HG02840 (cell line): ENCODE measurements at regions not wholly inside any gene's neighbourhood (a gene's known extent, or its start where the extent isn't known, plus 50 kb on each side); places are given as distances from the start of the nearest gene placed in this dataset.
"Not testable (repeated sequence)": the region's sequence is repeated elsewhere in the genome, so short reads cannot be mapped to it uniquely, and the experiment has no call there.

Source experiments
- ATAC-seq: cut with Tn5 transposase; IDR thresholded peaks from one replicate; pipeline ENCODE4 v1.9.1; 2021; ENCODE audit warnings: mild to moderate bottlenecking, moderate library complexity, moderate number of reproducible peaks; ENCODE audit not compliant: unreplicated experiment, low FRiP score

DNA sequence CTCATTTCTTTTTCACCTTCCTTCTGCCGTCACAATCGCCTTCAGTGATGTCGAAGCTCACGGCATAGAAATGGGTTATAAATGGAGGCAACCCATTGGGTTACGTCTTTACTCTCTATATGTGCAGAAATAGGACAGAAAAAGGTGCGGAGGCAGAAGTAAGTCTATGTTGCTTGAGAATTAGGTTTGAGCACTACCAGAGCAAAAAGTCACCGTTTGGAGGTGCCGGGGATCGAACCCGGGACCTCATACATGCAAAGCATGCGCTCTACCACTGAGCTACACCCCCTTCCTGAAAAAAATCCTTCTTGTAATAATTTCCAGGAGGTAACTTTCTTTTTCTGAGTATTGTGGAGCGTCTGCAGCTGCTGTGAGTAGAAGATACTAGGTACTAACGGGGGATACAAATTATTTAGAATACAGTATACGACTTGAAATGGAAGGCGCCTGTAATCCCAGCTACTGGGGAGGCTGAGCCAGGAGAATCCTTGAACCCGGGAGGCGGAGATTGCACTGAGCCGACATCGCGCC, 134.2 kb downstream of the TRIM27 start:
- no peak for ATAC-seq

GRCh38 chr6:28791002-28791383, 132.8 kb downstream of the TRIM27 start:
- ATAC-seq: no peak

DNA sequence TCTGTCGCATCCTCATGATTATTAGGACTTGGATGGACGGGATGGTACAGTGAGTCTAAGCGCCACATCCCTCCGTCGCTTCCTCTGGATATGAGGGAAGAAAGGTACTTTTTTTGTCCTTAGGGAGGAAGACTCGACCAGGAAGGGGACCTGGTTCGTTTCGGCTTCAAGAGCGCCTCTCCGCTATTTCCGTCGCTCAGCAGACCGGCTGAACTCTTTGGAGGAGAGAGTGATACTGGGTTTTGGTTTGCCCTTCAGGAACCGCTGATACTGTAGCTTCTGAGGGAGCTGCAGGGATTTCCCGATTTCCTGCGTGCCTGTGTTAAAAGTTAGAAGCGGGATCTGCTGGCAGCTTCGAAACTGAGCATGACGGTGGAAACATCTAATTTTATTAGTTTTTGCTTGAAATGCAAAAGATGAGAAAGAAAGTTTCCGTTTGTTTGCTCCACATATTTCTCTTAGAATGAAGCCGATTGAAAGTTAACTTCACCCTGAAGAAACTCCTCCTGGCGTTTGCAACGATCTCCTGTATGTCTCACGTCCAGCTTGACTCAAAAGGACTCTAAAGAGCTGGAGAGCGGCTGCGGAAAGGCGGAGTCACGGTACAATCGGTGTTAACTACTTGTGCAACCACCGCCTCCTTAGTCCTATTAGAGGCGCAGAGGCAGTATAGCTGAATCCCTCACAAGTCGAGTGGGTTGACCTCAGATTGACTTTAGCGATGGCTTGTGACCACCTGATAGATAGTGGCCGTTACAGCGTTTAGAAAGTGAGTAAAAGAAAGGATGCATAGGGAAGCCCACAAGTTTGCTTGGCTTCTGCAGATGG, 129.4 kb downstream of the TRIM27 start:
- ATAC-seq: no peak

DNA sequence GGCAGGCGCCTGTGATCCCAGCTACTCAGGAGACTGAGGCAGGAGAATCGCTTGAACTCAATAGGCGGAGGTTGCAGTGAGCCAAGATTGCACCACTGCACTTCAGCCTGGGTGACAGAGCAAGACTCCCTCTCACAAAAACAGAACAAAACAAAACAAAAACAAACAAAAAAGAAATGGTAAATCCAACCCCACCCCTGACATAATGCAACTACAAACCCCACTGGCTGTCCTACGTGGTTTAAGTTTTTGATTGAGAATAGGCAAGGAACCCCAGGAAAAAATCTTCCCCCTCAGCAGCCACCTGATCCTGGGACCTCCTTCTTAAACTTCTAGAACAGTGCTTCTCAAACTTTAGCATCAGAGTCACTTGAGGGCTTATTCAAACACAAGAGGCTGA, 123.1 kb downstream of the TRIM27 start:
- ATAC-seq: not testable (repeated sequence)

DNA sequence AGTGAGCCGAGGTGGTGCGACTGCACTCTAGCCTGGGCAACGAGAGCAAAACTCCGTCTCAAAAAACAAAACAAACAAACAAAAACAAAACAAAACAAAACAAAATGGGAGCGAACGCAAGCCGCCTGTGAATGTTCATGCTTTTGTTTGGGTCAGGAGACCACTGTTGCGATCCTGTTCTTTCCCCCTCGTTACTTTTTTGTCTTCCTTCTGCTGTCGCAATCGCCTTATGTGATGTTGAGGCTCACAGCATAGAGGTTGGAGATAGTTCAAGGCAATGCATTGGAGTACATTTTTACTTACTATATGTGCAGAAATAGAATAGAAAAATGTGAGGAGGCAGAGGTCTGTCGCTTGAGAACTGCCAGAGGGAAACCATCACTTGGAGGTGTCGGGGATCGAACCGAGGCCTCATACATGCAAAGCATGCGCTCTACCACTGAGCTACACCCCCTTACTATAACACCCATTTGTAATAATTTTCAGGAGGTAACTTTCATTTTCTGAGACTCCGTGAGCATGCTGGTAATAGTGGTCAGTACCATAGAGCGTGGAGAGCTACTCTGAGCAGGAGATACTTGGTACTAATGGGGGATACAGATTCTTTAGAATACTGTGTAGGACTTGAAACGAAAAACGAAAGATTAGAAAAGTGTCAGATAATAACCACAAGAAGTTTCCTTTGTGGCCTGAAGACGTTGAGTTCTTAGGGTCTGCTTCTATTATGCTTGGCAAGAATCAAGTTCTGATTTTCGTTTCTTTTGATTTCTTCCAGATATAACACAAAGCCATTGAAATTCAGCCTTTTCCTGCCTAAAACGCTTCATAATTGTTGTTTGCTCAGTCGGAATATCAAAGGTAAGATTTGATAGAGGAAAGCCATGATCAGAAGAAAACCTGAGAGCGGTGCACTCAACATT, 121.1 kb downstream of the TRIM27 start:
- no peak for ATAC-seq

DNA sequence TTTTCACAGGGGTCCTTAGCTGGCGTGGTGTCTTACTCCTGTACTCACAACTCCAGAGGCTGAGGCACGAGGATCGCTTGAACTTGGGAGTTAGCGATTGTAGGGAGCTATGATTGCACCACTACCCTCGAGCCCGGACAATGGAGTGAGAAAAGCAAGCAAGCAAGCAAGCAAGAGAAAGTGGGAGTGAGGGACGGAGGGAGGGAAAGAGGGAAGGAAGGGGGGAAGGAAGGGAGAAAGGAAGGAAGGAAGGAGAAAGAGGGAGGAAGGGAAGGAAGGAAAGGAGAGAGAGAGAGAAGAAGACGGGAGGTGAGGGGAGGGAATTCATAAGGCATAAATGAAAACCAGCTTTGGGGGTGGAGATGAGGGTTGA, 120.5 kb downstream of the TRIM27 start:
- no peak for ATAC-seq

GRCh38 chr6:28807682-28808280, 116.0 kb downstream of the TRIM27 start:
- no peak for ATAC-seq

GRCh38 chr6:28808383-28808782, 115.4 kb downstream of the TRIM27 start:
- ATAC-seq: no peak

GRCh38 chr6:28809947-28810658, 113.7 kb downstream of the TRIM27 start:
- ATAC-seq: no peak

DNA sequence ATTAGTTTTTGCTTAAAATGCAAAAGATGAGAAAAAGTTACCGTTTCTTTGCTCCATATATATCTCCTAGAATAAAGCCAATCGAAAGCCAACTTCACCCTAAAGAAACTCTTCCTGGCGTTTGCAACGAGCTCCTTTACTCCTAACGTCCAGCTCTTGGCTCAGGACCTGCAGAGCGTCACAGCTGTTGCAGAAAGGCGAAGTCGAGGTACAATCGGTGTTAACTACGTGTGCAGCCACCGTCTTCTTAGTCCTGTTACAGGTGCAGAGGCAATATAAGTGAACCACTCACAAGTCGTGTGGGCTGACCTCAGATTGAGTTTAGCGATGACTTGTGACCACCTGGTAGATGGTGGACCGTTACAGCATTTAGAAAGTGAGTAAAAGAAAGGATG, 113.1 kb downstream of the TRIM27 start:
- no peak for ATAC-seq

DNA sequence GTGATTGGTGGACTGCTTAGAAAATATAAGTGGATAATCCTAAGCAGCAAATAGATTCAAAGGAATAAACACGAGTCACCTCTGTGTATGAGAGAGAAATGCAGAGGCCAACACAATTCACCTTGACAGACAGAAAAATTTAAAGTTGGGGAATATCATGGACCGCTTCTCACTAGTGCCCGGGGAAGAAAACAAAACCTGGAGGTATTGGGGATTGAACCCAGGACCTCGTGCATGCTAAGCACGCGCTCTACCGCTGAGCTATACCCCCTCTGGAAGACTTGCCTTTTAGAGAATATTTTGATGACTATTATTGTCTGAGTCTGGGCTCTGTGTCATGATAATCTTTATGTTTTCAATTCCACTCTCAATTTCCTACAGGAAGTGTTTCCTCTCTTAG, 111.9 kb downstream of the TRIM27 start:
- no peak for ATAC-seq

- ATAC-seq: no peak
Measured at GRCh38 chr6:28812778-28813569, 110.8 kb downstream of the TRIM27 start.

DNA sequence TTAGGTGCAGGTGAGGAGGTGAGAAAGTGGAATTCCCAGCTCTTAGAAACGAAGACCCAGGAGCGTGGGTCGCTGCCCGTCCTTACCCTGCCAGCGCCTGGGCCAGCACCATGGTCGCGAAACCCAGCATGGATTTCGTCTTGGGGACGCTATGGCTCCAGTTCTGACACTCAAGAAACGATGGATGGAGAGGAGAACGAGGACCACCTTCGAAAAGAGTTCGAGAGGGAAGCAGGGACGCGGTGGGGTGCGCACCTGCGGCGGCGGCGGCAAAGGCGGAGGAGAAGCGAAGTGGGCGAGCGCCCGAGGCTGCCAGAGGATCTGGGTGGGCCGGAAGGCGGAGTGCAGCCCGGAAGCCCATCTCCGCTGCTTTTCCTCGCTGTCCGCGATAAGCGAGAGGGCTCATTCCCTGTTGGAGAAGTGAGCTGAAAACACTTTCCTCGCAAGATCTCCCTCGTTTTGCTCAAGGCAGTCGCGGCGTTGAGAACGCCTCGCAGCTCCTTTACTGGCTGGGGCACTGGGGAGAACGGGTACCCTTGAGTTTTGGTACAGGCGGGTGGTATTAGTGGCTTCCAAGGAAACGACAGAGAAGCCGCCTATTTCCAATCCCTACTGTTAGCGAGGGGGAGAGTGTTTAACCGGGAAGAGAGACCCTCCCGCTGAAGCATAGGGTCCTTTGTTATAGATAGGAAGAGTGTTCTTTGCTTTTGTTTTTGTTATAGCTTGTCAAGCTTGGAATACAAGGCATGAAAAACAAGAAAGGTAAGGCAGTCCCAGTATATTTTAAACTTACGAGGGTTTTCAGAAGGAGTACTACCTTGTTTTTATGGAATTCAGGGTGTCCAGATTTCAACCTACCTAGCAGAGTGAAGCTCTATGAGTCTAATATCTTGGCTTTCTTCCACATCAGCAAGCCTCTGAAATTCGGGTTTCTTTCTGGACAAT, 109.5 kb downstream of the TRIM27 start:
- no peak for ATAC-seq

- ATAC-seq: no peak
Measured at GRCh38 chr6:28816339-28816908, 107.4 kb downstream of the TRIM27 start.

- no peak for ATAC-seq
Measured at GRCh38 chr6:28816909-28817807, 106.6 kb downstream of the TRIM27 start.

GRCh38 chr6:28817808-28818145, 106.0 kb downstream of the TRIM27 start:
- no peak for ATAC-seq
